Liver (tissue), 8 donors: ENCODE measurements at regions not wholly inside any gene's neighbourhood (a gene's known extent, or its start where the extent isn't known, plus 50 kb on each side); places are given as distances from the start of the nearest gene placed in this dataset.

Experiments
- DNase-seq: peaks from one replicate; pipeline ENCODE4 v3.0.0-alpha.2; 2017; ENCODE audit warnings: low spot score
- H3K27ac ChIP-seq, 2 donors: one replicate each; pipeline ENCODE4 v1.7.0; 2013; ENCODE audit warnings: inconsistent platforms in 2 of 2, low read length in 2 of 2, control low read depth in 1 of 2, low read depth in 1 of 2, mild to moderate bottlenecking in 1 of 2
- H3K27me3 ChIP-seq, 4 donors: one replicate each; pipeline versions ENCODE4 v1.6.1 to v1.7.0; 2013; ENCODE audit warnings: low read length in 3 of 4, inconsistent platforms in 1 of 4, mild to moderate bottlenecking in 1 of 4, moderate library complexity in 1 of 4; ENCODE audit not compliant: control insufficient read depth in 4 of 4, insufficient read depth in 4 of 4
- H3K36me3 ChIP-seq, 4 donors: one replicate each; pipeline versions ENCODE4 v1.6.1 to v1.7.0; 2013; ENCODE audit warnings: low read length in 3 of 4, mild to moderate bottlenecking in 3 of 4, low read depth in 1 of 4, moderate library complexity in 1 of 4; ENCODE audit not compliant: control insufficient read depth in 4 of 4, insufficient read depth in 3 of 4
- H3K4me1 ChIP-seq, 4 donors: one replicate each; pipeline versions ENCODE4 v1.6.1 to v1.7.0; 2013; ENCODE audit warnings: low read length in 3 of 4, mild to moderate bottlenecking in 3 of 4, moderate library complexity in 1 of 4; ENCODE audit not compliant: control insufficient read depth in 4 of 4, insufficient read depth in 4 of 4
- H3K4me3 ChIP-seq, 3 donors: one replicate each; pipeline versions ENCODE4 v1.6.1 to v1.7.0; 2013; ENCODE audit warnings: low read length in 3 of 3, control low read depth in 1 of 3, low read depth in 1 of 3, mild to moderate bottlenecking in 1 of 3
- H3K9ac ChIP-seq, 2 donors: one replicate each; pipeline ENCODE4 v1.7.0; 2013; ENCODE audit warnings: low read length in 2 of 2, mild to moderate bottlenecking in 2 of 2, moderate library complexity in 2 of 2, control low read depth in 1 of 2, low read depth in 1 of 2
- H3K9me3 ChIP-seq, 4 donors: one replicate each; pipeline versions ENCODE4 v1.6.1 to v1.7.0; 2013; ENCODE audit warnings: low read length in 3 of 4; ENCODE audit not compliant: control insufficient read depth in 4 of 4
- EGR1 ChIP-seq, 2 donors: IDR thresholded peaks; 2 replicates each; pipeline ENCODE4 v1.6.1; 2016 to 2018; ENCODE audit warnings: antibody characterized with exemption in 2 of 2, low read depth in 2 of 2
- FOXA1 ChIP-seq: IDR thresholded peaks from 2 replicates; pipeline ENCODE4 v1.6.1; 2016; ENCODE audit warnings: antibody characterized with exemption
- HNF4A ChIP-seq, 2 donors: conservative IDR thresholded peaks; 2 replicates each; pipeline ENCODE4 v1.6.1; 2016; ENCODE audit warnings: antibody characterized with exemption in 2 of 2, mild to moderate bottlenecking in 2 of 2
- JUND ChIP-seq, 2 donors: IDR thresholded peaks; 2 replicates each; pipeline ENCODE4 v1.6.1; 2016; ENCODE audit warnings: antibody characterized with exemption in 2 of 2
- NR2F2 ChIP-seq: IDR thresholded peaks from 2 replicates; pipeline ENCODE4 v1.6.1; 2016; ENCODE audit warnings: antibody characterized with exemption
- RAD21 ChIP-seq, 2 donors: IDR thresholded peaks; 2 replicates each; pipeline ENCODE4 v1.6.1; 2016; ENCODE audit warnings: antibody characterized with exemption in 2 of 2, mild to moderate bottlenecking in 2 of 2
- RXRA ChIP-seq, 2 donors: IDR thresholded peaks; 2 replicates each; pipeline ENCODE4 v1.6.1; 2017 to 2018; ENCODE audit warnings: antibody characterized with exemption in 2 of 2, mild to moderate bottlenecking in 1 of 2
- SP1 ChIP-seq: IDR thresholded peaks from 2 replicates; pipeline ENCODE4 v1.6.1; 2018; ENCODE audit warnings: antibody characterized with exemption, mild to moderate bottlenecking
- TAF1 ChIP-seq: conservative IDR thresholded peaks from 2 replicates; pipeline ENCODE4 v1.6.1; 2016; ENCODE audit warnings: antibody characterized with exemption, mild to moderate bottlenecking
- YY1 ChIP-seq: IDR thresholded peaks from 2 replicates; pipeline ENCODE4 v1.6.1; 2016; ENCODE audit warnings: antibody characterized with exemption, mild to moderate bottlenecking
- WGBS: extraction: QIAGEN DNeasy Blood & Tissue Kit; methylation state at CpG from one replicate; pipeline ENCODE4 v1.1.7; 2013; 5-methylcytosine and 5-hydroxymethylcytosine counted together
- TF ChIP-seq, protein P1 (sequence below): fragments of 150-350 bp; IDR thresholded peaks from 2 replicates; pipeline ENCODE4 v1.5.1; 2017; ENCODE audit warnings: improper control_type of control experiment, low read depth, low read length; ENCODE audit not compliant: missing input control
- TF ChIP-seq, protein P2 (sequence below): IDR thresholded peaks from 2 replicates; pipeline ENCODE4 v1.6.1; 2016; ENCODE audit warnings: antibody characterized with exemption
- TF ChIP-seq, protein P3 (sequence below): IDR thresholded peaks from 2 replicates; pipeline ENCODE4 v1.6.1; 2016; ENCODE audit warnings: antibody characterized with exemption, mild to moderate bottlenecking
- TF ChIP-seq, protein P4 (sequence below): IDR thresholded peaks from 2 replicates; pipeline ENCODE4 v1.6.1; 2016; ENCODE audit warnings: antibody characterized with exemption
- TF ChIP-seq, protein P5 (sequence below): IDR thresholded peaks from 2 replicates; pipeline ENCODE4 v1.6.1; 2016; ENCODE audit warnings: antibody characterized with exemption
- donor health status: healthy.
- donor health status: healthy.
- donor health status: healthy.
- donor health status: healthy.
- donor health status: healthy.

DNA sequence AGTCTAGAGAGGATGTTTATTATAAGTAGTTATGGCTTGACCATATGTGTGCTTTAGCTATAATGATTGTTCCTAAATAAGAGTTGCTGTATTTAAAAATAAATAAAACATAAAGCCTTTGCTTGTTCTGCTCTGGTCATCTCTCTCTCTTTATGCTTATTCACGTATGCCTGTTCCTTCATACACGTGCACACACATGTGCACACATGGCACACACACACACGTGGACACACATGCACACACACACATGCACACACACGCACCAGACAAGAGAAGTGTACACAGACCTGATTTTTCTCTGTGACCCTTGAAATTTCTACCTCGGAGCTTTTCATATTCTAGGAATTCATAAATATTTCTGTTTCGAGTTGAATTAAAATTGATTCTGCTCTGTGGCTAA lies 658.2 kb upstream of the SALL3 start:
- TF ChIP-seq, protein P1, sequence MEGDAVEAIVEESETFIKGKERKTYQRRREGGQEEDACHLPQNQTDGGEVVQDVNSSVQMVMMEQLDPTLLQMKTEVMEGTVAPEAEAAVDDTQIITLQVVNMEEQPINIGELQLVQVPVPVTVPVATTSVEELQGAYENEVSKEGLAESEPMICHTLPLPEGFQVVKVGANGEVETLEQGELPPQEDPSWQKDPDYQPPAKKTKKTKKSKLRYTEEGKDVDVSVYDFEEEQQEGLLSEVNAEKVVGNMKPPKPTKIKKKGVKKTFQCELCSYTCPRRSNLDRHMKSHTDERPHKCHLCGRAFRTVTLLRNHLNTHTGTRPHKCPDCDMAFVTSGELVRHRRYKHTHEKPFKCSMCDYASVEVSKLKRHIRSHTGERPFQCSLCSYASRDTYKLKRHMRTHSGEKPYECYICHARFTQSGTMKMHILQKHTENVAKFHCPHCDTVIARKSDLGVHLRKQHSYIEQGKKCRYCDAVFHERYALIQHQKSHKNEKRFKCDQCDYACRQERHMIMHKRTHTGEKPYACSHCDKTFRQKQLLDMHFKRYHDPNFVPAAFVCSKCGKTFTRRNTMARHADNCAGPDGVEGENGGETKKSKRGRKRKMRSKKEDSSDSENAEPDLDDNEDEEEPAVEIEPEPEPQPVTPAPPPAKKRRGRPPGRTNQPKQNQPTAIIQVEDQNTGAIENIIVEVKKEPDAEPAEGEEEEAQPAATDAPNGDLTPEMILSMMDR, result no peak
- TF ChIP-seq NR2F2, result no peak
- TF ChIP-seq, protein P2, sequence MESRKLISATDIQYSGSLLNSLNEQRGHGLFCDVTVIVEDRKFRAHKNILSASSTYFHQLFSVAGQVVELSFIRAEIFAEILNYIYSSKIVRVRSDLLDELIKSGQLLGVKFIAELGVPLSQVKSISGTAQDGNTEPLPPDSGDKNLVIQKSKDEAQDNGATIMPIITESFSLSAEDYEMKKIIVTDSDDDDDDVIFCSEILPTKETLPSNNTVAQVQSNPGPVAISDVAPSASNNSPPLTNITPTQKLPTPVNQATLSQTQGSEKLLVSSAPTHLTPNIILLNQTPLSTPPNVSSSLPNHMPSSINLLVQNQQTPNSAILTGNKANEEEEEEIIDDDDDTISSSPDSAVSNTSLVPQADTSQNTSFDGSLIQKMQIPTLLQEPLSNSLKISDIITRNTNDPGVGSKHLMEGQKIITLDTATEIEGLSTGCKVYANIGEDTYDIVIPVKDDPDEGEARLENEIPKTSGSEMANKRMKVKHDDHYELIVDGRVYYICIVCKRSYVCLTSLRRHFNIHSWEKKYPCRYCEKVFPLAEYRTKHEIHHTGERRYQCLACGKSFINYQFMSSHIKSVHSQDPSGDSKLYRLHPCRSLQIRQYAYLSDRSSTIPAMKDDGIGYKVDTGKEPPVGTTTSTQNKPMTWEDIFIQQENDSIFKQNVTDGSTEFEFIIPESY, result no peak
- TF ChIP-seq SP1, result no peak
- TF ChIP-seq EGR1 (IDR thresholded peaks at IDR 0.05; ENCODE audit: low read depth in 2 of 2), result no peak
- TF ChIP-seq, protein P3, sequence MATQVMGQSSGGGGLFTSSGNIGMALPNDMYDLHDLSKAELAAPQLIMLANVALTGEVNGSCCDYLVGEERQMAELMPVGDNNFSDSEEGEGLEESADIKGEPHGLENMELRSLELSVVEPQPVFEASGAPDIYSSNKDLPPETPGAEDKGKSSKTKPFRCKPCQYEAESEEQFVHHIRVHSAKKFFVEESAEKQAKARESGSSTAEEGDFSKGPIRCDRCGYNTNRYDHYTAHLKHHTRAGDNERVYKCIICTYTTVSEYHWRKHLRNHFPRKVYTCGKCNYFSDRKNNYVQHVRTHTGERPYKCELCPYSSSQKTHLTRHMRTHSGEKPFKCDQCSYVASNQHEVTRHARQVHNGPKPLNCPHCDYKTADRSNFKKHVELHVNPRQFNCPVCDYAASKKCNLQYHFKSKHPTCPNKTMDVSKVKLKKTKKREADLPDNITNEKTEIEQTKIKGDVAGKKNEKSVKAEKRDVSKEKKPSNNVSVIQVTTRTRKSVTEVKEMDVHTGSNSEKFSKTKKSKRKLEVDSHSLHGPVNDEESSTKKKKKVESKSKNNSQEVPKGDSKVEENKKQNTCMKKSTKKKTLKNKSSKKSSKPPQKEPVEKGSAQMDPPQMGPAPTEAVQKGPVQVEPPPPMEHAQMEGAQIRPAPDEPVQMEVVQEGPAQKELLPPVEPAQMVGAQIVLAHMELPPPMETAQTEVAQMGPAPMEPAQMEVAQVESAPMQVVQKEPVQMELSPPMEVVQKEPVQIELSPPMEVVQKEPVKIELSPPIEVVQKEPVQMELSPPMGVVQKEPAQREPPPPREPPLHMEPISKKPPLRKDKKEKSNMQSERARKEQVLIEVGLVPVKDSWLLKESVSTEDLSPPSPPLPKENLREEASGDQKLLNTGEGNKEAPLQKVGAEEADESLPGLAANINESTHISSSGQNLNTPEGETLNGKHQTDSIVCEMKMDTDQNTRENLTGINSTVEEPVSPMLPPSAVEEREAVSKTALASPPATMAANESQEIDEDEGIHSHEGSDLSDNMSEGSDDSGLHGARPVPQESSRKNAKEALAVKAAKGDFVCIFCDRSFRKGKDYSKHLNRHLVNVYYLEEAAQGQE, result no peak
- no peak for TF ChIP-seq TAF1
- TF ChIP-seq RAD21 (IDR thresholded peaks at IDR 0.05), result no peak
- TF ChIP-seq, protein P4, sequence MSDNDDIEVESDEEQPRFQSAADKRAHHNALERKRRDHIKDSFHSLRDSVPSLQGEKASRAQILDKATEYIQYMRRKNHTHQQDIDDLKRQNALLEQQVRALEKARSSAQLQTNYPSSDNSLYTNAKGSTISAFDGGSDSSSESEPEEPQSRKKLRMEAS, result no peak
- TF ChIP-seq JUND (IDR thresholded peaks at IDR 0.05), result no peak
- no peak for TF ChIP-seq RXRA (IDR thresholded peaks at IDR 0.05)
- no peak for TF ChIP-seq HNF4A (conservative IDR thresholded peaks at IDR 0.05)
- no peak for TF ChIP-seq YY1
- TF ChIP-seq, protein P5, sequence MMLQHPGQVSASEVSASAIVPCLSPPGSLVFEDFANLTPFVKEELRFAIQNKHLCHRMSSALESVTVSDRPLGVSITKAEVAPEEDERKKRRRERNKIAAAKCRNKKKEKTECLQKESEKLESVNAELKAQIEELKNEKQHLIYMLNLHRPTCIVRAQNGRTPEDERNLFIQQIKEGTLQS, result no peak
- no peak for TF ChIP-seq FOXA1
- peaks cover 0 to 7% (median 0%) of the 10 kb centered on the region in 4 donors for H3K27me3 ChIP-seq
- no peak overlapping the region for H3K27ac ChIP-seq
- DNase-seq, result no peak
- peaks cover 0 to 1% (median 0%) of the 10 kb centered on the region in 4 donors for H3K9me3 ChIP-seq
- H3K9ac ChIP-seq, result no peak overlapping the region
- no peak overlapping the region for H3K4me3 ChIP-seq
- 71% methylated on average over 6 of the region's 6 CpGs for WGBS
- no peaks in the 10 kb centered on the region for H3K36me3 ChIP-seq
- H3K4me1 ChIP-seq, result no peaks in the 10 kb centered on the region
